ENCODE measurements at regions not wholly inside any gene's neighbourhood (a gene's known extent, or its start where the extent isn't known, plus 50 kb on each side); places are given as distances from the start of the nearest gene placed in this dataset.
"Not testable (repeated sequence)": the region's sequence is repeated elsewhere in the genome, so short reads cannot be mapped to it uniquely, and the experiment has no call there.

- not testable (repeated sequence) for TF ChIP-seq CTCF (IDR thresholded peaks at IDR 0.05); JUNB (IDR thresholded peaks at IDR 0.05); PBX3 (IDR thresholded peaks at IDR 0.05); JUN (IDR thresholded peaks at IDR 0.05); MAZ (IDR thresholded peaks at IDR 0.05; ENCODE audit: borderline replicate concordance, low read depth, low read length); SMC3 (IDR thresholded peaks at IDR 0.05); RCOR1 (IDR thresholded peaks at IDR 0.05; ENCODE audit: low read depth, low read length); POLR2A (IDR thresholded peaks at IDR 0.05; ENCODE audit: low read length); PHF8 (IDR thresholded peaks at IDR 0.05; ENCODE audit: borderline replicate concordance, low read depth); REST (IDR thresholded peaks at IDR 0.05); ESRRA (IDR thresholded peaks at IDR 0.05; ENCODE audit: borderline replicate concordance, low read length)
These were observed 2724.1 kb upstream of the TPTE start for GRCh38 chr21:7797328-7797727.
